ENCODE measurements at regions not wholly inside any gene's neighbourhood (a gene's known extent, or its start where the extent isn't known, plus 50 kb on each side); places are given as distances from the start of the nearest gene placed in this dataset.

GRCh38 chr5:8752595-8752994 is 793.3 kb downstream of the SEMA5A start:
- H3K9me3 ChIP-seq (ENCODE audit: low read depth), result no peaks in the 10 kb centered on the region
- no peaks in the 10 kb centered on the region for H3K79me2 ChIP-seq (ENCODE audit: low read depth)
- H3K4me3 ChIP-seq, result no peak overlapping the region
- H3K27me3 Mint-ChIP-seq (ENCODE audit: insufficient read depth, low read depth), result peaks cover 2% of the 10 kb centered on the region
- H3K36me3 Mint-ChIP-seq, result no peaks in the 10 kb centered on the region
- peaks cover 14% of the 10 kb centered on the region for H3K4me1 Mint-ChIP-seq
- no peak for DNase-seq (ENCODE audit: low spot score)
- no peak overlapping the region for H3K27ac Mint-ChIP-seq
- no peaks in the 10 kb centered on the region for H4K20me1 ChIP-seq (ENCODE audit: low read depth)
- H3K4me3 Mint-ChIP-seq, result no peak overlapping the region
- no peak overlapping the region for H3K27ac ChIP-seq
- no peaks in the 10 kb centered on the region for H3F3A ChIP-seq (ENCODE audit: low read depth)
- TF ChIP-seq EZH2 (IDR thresholded peaks at IDR 0.05) (no peak), EZH2phosphoT487 (IDR thresholded peaks at IDR 0.05) (no peak), CTCF (IDR thresholded peaks at IDR 0.05) (no peak)
- no peak overlapping the region for H3K9ac ChIP-seq
- H3K36me3 ChIP-seq, result no peaks in the 10 kb centered on the region
- H2AFZ ChIP-seq (replicated peaks), result no peak overlapping the region
- H3K9me3 Mint-ChIP-seq, result no peaks in the 10 kb centered on the region
- peaks cover 7% of the 10 kb centered on the region for H3K4me1 ChIP-seq
- H3K27me3 ChIP-seq, result no peaks in the 10 kb centered on the region
- H3K4me2 ChIP-seq, result no peak overlapping the region

GRCh38 chr5:8756498-8757084 is 789.3 kb downstream of the SEMA5A start:
- Mint-ChIP-seq H3K4me3 (no peak overlapping the region), H3K27me3 (ENCODE audit: insufficient read depth, low read depth) (peaks cover 5% of the 10 kb centered on the region), H3K36me3 (no peaks in the 10 kb centered on the region), H3K9me3 (peaks cover 12% of the 10 kb centered on the region), H3K4me1 (peaks cover 14% of the 10 kb centered on the region), H3K27ac (no peak overlapping the region)
- Histone ChIP-seq H3K36me3 (no peaks in the 10 kb centered on the region), H3K4me3 (no peak overlapping the region), H3K27me3 (no peaks in the 10 kb centered on the region), H3K4me1 (peaks cover 7% of the 10 kb centered on the region), H3K9me3 (ENCODE audit: low read depth) (no peaks in the 10 kb centered on the region), H3K79me2 (ENCODE audit: low read depth) (no peaks in the 10 kb centered on the region), H2AFZ (replicated peaks) (no peak overlapping the region), H3K9ac (no peak overlapping the region), H3F3A (ENCODE audit: low read depth) (no peaks in the 10 kb centered on the region), H3K27ac (no peak overlapping the region), H4K20me1 (ENCODE audit: low read depth) (no peaks in the 10 kb centered on the region), H3K4me2 (no peak overlapping the region)
- DNase-seq (ENCODE audit: low spot score), result peak; percentile 71
- TF ChIP-seq CTCF (IDR thresholded peaks at IDR 0.05), result peak; percentile 70
- TF ChIP-seq EZH2phosphoT487 (IDR thresholded peaks at IDR 0.05), result no peak
- no peak for TF ChIP-seq EZH2 (IDR thresholded peaks at IDR 0.05)

GRCh38 chr5:8765886-8766285 is 780.0 kb downstream of the SEMA5A start:
- Histone ChIP-seq H2AFZ (replicated peaks) (no peak overlapping the region), H4K20me1 (ENCODE audit: low read depth) (no peaks in the 10 kb centered on the region), H3K27me3 (no peaks in the 10 kb centered on the region), H3K9ac (no peak overlapping the region), H3K79me2 (ENCODE audit: low read depth) (no peaks in the 10 kb centered on the region), H3K4me1 (peaks cover 6% of the 10 kb centered on the region), H3K4me3 (no peak overlapping the region), H3K4me2 (no peak overlapping the region), H3K9me3 (ENCODE audit: low read depth) (no peaks in the 10 kb centered on the region), H3K27ac (no peak overlapping the region), H3K36me3 (no peaks in the 10 kb centered on the region), H3F3A (ENCODE audit: low read depth) (no peaks in the 10 kb centered on the region)
- H3K9me3 Mint-ChIP-seq, result no peaks in the 10 kb centered on the region
- no peak overlapping the region for H3K4me3 Mint-ChIP-seq
- no peaks in the 10 kb centered on the region for H3K36me3 Mint-ChIP-seq
- no peak for DNase-seq (ENCODE audit: low spot score)
- peaks cover 4% of the 10 kb centered on the region for H3K4me1 Mint-ChIP-seq
- peaks cover 3% of the 10 kb centered on the region for H3K27me3 Mint-ChIP-seq (ENCODE audit: insufficient read depth, low read depth)
- TF ChIP-seq EZH2phosphoT487 (IDR thresholded peaks at IDR 0.05), result no peak
- TF ChIP-seq EZH2 (IDR thresholded peaks at IDR 0.05), result no peak
- no peak for TF ChIP-seq CTCF (IDR thresholded peaks at IDR 0.05)
- no peak overlapping the region for H3K27ac Mint-ChIP-seq
